BLaER1 treated with 17β-estradiol and CSF1 and Interleukin-3, amounts not matched to agents 10 nM and 100 nM (cell line): ENCODE measurements at regions not wholly inside any gene's neighbourhood (a gene's known extent, or its start where the extent isn't known, plus 50 kb on each side); places are given as distances from the start of the nearest gene placed in this dataset.

Source experiments
- H3K27ac ChIP-seq, 11 experiments: shearing (Covaris generic); formaldehyde crosslinking; 2 replicates each; pipeline ENCODE4 v1.8.1; 2022
- H3K27me3 ChIP-seq, 11 experiments: shearing (Covaris generic); formaldehyde crosslinking; 2 replicates each; pipeline ENCODE4 v1.8.1; 2022
- H3K36me3 ChIP-seq, 11 experiments: shearing (Covaris generic); formaldehyde crosslinking; 2 replicates each; pipeline ENCODE4 v1.8.1; 2022
- H3K4me1 ChIP-seq, 10 experiments: shearing (Covaris generic); formaldehyde crosslinking; 2 replicates each; pipeline ENCODE4 v1.8.1; 2022
- H3K4me2 ChIP-seq, 11 experiments: shearing (Covaris generic); formaldehyde crosslinking; 2 replicates each; pipeline ENCODE4 v1.8.1; 2022
- H3K4me3 ChIP-seq, 10 experiments: shearing (Covaris generic); formaldehyde crosslinking; 2 replicates each; pipeline ENCODE4 v1.8.1; 2022
- H3K9ac ChIP-seq, 11 experiments: shearing (Covaris generic); formaldehyde crosslinking; 2 replicates each; pipeline ENCODE4 v1.8.1; 2022
- H3K9me3 ChIP-seq, 11 experiments: shearing (Covaris generic); formaldehyde crosslinking; replicated peaks in 1 of 11; 2 replicates each; pipeline ENCODE4 v1.8.1; 2022
- H4K20me1 ChIP-seq, 11 experiments: shearing (Covaris generic); formaldehyde crosslinking; 2 replicates each; pipeline ENCODE4 v1.8.1; 2022
- Cebpa-rat ChIP-seq, 11 experiments: shearing (Covaris generic); IDR thresholded peaks; 2 replicates each; pipeline ENCODE4 v1.8.1; 2022

DNA sequence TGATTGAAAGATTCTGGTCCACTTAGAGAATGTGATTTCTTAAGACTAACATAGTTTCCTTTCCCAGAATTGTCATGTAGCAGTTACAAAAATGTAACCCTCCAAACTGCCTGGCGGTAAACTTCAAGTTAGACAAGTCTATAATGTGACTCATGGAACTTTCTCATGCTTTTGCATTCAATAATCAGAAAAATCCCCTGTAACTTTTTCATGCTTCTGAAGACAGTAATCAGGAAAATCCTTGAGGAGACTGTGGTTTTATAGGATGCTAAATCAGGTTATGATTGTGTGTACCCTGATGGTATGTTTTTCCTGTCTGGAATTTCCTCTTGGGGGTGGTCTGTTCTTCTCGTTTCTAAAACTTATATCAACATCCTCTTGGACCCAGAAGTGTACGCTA is 74.0 kb upstream of the RARB start:
- H3K4me3 ChIP-seq, result no peak overlapping the region
- peaks cover 0 to 10% (median 0%) of the 10 kb centered on the region in 11 experiments; a peak in 7 of 22 replicates for H3K9me3 ChIP-seq
- no peaks in the 10 kb centered on the region for H3K27me3 ChIP-seq
- H3K9ac ChIP-seq, result no peak overlapping the region
- H3K4me2 ChIP-seq, result no peak overlapping the region
- no peaks in the 10 kb centered on the region for H4K20me1 ChIP-seq
- TF ChIP-seq Cebpa-rat (IDR thresholded peaks at IDR 0.05), result no peak
- H3K36me3 ChIP-seq, result no peaks in the 10 kb centered on the region
- peaks cover 0 to 11% (median 0%) of the 10 kb centered on the region in 10 experiments; a peak in 6 of 20 replicates for H3K4me1 ChIP-seq
- H3K27ac ChIP-seq, result no peak overlapping the region

DNA sequence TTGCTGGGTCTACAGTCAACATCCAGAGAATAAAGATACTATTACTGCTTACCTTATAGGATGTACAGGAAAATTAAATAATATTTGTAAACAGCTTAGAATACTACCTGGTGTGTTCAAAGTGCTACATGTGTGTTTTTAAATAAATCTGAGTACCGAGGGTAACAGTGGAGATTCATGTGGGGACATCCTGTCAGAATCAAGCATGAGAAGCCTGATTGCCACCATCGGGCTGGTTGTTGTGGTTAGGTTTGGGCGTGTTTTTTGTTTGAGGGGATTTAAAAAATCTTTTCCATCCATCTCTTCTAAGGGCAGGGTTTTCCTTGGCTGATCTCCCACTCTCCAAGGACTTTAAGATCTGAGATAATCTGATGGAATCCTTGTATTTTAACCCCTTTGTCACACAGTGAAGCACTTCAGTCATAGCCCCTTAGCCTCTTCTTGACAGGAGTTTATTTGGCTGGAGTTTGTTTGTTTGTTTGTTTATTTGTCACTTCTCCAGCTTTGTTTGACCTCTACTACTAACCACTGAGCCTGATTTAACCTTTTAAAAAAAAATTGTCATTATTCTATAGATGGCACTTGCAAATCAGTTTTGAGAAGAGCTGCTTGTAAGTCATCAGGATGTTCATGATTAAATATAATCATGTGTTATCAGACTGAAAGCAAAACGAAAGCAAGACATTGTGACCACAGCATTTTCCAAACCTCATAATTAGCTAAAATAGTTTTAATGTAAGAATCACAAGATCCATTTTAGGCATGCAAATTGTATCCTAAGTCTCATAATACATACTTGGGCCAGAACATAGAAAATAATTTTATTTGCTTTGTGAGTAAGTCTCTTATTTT is 72.8 kb upstream of the RARB start:
- TF ChIP-seq Cebpa-rat (IDR thresholded peaks at IDR 0.05), result no peak
- Histone ChIP-seq H4K20me1 (no peaks in the 10 kb centered on the region), H3K36me3 (no peaks in the 10 kb centered on the region), H3K4me3 (no peak overlapping the region), H3K27ac (no peak overlapping the region), H3K4me2 (peak overlapping the region in 4 of 11 experiments; percentile 8 to 20 (median 10); a peak in 5 of 22 replicates), H3K27me3 (no peaks in the 10 kb centered on the region), H3K9ac (no peak overlapping the region), H3K4me1 (peaks cover 0 to 6% (median 0%) of the 10 kb centered on the region in 10 experiments; a peak in 4 of 20 replicates), H3K9me3 (peaks cover 0 to 10% (median 0%) of the 10 kb centered on the region in 11 experiments; a peak in 7 of 22 replicates)

- Histone ChIP-seq H3K4me3 (no peak overlapping the region), H3K36me3 (no peaks in the 10 kb centered on the region), H3K9me3 (peaks cover 0 to 10% (median 0%) of the 10 kb centered on the region in 11 experiments; a peak in 7 of 22 replicates), H3K27me3 (no peaks in the 10 kb centered on the region), H3K9ac (no peak overlapping the region), H3K27ac (no peak overlapping the region), H3K4me1 (peaks cover 0 to 6% (median 0%) of the 10 kb centered on the region in 10 experiments; a peak in 4 of 20 replicates), H3K4me2 (no peak overlapping the region), H4K20me1 (no peaks in the 10 kb centered on the region)
- no peak for TF ChIP-seq Cebpa-rat (IDR thresholded peaks at IDR 0.05)
Observed at GRCh38 chr3:25355998-25356397, 72.1 kb upstream of the RARB start.

DNA sequence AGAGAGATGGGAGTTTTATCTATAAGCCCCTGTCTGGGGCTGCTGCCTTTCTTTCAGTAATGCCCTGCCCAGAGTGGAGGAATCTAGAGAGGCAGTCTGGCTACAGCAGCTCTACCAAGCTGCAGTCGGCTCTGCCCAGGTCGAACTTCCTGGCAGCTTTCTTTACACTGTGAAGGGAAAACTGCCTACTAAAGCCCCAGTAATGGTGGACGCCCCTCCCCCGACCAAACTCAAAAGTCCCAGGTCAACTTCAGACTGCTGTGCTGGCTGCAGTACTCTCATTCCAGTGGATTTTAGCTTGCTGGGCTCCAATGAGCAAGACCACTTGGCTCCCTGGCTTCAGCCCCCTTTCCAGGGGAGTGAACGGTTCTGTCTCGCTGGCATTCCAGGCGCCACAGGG is 65.9 kb upstream of the RARB start:
- Histone ChIP-seq H3K9ac (no peak overlapping the region), H3K27me3 (no peaks in the 10 kb centered on the region), H3K36me3 (no peaks in the 10 kb centered on the region), H3K27ac (no peak overlapping the region), H3K9me3 (peaks cover 0 to 10% (median 4%) of the 10 kb centered on the region in 11 experiments; a peak in 11 of 22 replicates), H4K20me1 (no peaks in the 10 kb centered on the region), H3K4me1 (no peaks in the 10 kb centered on the region), H3K4me2 (no peak overlapping the region), H3K4me3 (no peak overlapping the region)
- no peak for TF ChIP-seq Cebpa-rat (IDR thresholded peaks at IDR 0.05)

GRCh38 chr3:25365636-25366035 is 62.4 kb upstream of the RARB start:
- H3K4me3 ChIP-seq, result no peak overlapping the region
- no peaks in the 10 kb centered on the region for H3K27me3 ChIP-seq
- no peaks in the 10 kb centered on the region for H3K4me1 ChIP-seq
- H4K20me1 ChIP-seq, result no peaks in the 10 kb centered on the region
- no peaks in the 10 kb centered on the region for H3K36me3 ChIP-seq
- no peak overlapping the region for H3K4me2 ChIP-seq
- H3K9me3 ChIP-seq, result peaks cover 0 to 9% (median 0%) of the 10 kb centered on the region in 11 experiments; a peak in 5 of 22 replicates
- no peak overlapping the region for H3K9ac ChIP-seq
- TF ChIP-seq Cebpa-rat (IDR thresholded peaks at IDR 0.05), result no peak
- H3K27ac ChIP-seq, result no peak overlapping the region

DNA sequence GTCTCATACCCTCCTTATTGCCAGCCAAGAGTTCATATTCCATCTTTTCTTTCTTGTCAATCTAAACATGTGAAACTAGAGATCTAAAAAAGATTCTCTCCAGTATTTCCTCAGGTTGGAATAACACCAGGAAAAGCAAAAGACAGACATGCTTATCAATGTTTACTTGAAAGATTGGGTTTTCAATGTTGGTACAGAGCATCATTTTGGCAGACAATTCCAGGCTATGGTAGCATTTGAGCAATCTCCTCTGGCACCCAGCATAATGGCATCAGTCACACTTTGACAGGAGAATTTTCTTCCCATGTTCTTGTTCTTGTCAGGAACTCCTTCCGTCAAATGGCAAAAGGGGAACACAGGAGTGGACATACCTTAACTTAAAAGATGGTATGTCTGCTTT is 61.0 kb upstream of the RARB start:
- Histone ChIP-seq H3K9ac (no peak overlapping the region), H3K36me3 (no peaks in the 10 kb centered on the region), H4K20me1 (no peaks in the 10 kb centered on the region), H3K27ac (no peak overlapping the region), H3K27me3 (no peaks in the 10 kb centered on the region), H3K4me1 (peaks cover 0 to 4% (median under 1%) of the 10 kb centered on the region in 10 experiments; a peak in 4 of 20 replicates), H3K4me2 (no peak overlapping the region), H3K9me3 (peaks cover 0 to 8% (median 0%) of the 10 kb centered on the region in 11 experiments; a peak in 5 of 22 replicates), H3K4me3 (no peak overlapping the region)
- no peak for TF ChIP-seq Cebpa-rat (IDR thresholded peaks at IDR 0.05)

DNA sequence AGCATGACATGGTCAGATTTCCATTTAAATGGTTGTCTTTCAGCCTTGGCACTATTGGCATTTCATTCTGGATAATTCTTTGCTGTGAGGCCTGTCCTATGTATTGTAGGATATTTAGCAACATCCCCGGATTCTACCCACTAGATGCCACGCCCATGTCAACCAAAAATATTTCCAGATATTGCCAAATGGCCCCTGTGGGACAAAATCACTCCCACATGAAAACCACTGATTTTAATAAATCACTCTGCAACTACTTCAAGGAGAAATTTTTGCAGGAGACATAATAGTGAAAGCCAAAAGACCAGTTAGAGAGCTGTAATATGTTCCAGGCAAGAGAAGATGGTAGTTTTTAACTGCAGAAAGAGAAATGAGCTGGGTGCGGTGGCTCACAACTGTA is 55.9 kb upstream of the RARB start:
- Histone ChIP-seq H3K4me1 (peaks cover 0 to 9% (median 2%) of the 10 kb centered on the region in 10 experiments; a peak in 5 of 20 replicates), H3K36me3 (no peaks in the 10 kb centered on the region), H3K27me3 (no peaks in the 10 kb centered on the region), H3K27ac (no peak overlapping the region), H3K4me3 (no peak overlapping the region), H4K20me1 (no peaks in the 10 kb centered on the region), H3K9me3 (no peaks in the 10 kb centered on the region), H3K4me2 (peak overlapping the region in 5 of 11 experiments; percentile 8 to 32 (median 22); a peak in 5 of 22 replicates), H3K9ac (no peak overlapping the region)
- no peak for TF ChIP-seq Cebpa-rat (IDR thresholded peaks at IDR 0.05)

DNA sequence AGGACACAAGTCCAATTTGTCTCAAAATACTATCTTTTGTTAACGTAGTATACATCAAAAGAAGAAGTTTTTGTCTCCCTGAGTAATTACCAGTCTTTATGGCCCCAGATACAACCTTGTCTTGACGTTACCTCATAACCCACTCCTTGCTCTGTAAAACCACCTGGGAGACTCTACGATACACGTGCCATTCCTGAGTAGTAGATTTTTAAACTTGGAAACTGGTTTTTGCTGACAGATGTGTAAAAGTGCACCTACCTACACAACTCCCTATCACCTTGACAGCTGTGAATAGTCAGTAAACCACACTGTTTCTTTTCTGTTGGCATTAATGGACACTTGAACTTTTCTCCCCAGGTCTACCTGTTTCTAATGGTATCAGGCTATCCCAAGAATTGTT is 51.7 kb upstream of the RARB start:
- TF ChIP-seq Cebpa-rat (IDR thresholded peaks at IDR 0.05), result no peak
- Histone ChIP-seq H4K20me1 (no peaks in the 10 kb centered on the region), H3K9me3 (no peaks in the 10 kb centered on the region), H3K27ac (no peak overlapping the region), H3K9ac (no peak overlapping the region), H3K27me3 (no peaks in the 10 kb centered on the region), H3K36me3 (no peaks in the 10 kb centered on the region), H3K4me2 (no peak overlapping the region), H3K4me3 (no peak overlapping the region), H3K4me1 (peaks cover 0 to 15% (median 5%) of the 10 kb centered on the region in 10 experiments; a peak in 10 of 20 replicates)

- Histone ChIP-seq H3K36me3 (no peaks in the 10 kb centered on the region), H3K9ac (no peak overlapping the region), H3K27ac (no peak overlapping the region), H4K20me1 (no peaks in the 10 kb centered on the region), H3K9me3 (no peaks in the 10 kb centered on the region), H3K4me2 (no peak overlapping the region), H3K4me1 (peaks cover 0 to 13% (median 3%) of the 10 kb centered on the region in 10 experiments; a peak in 10 of 20 replicates), H3K4me3 (no peak overlapping the region), H3K27me3 (no peaks in the 10 kb centered on the region)
- no peak for TF ChIP-seq Cebpa-rat (IDR thresholded peaks at IDR 0.05)
Observed at GRCh38 chr3:25377042-25377441, 51.0 kb upstream of the RARB start.
